ENCODE measurements at regions not wholly inside any gene's neighbourhood (a gene's known extent, or its start where the extent isn't known, plus 50 kb on each side); places are given as distances from the start of the nearest gene placed in this dataset.

- no peaks in the 10 kb centered on the region for H3K36me3 ChIP-seq (ENCODE audit: control insufficient read depth in 2 of 2, insufficient read depth in 2 of 2, low read length in 1 of 2)
- H3K4me1 ChIP-seq (ENCODE audit: control insufficient read depth in 2 of 2, insufficient read depth in 2 of 2, low read length in 1 of 2), result no peaks in the 10 kb centered on the region
- no peaks in the 10 kb centered on the region for H3K9me3 ChIP-seq (ENCODE audit: control insufficient read depth in 2 of 2, insufficient read depth in 1 of 2, low read depth in 1 of 2, low read length in 1 of 2)
- 73 to 75% methylated on average over 3 of the region's 3 CpGs for WGBS, 2 donors
- H3K4me3 ChIP-seq (ENCODE audit: low read depth in 1 of 2, low read length in 2 of 2), result no peak overlapping the region
- H3K27ac ChIP-seq (ENCODE audit: low read depth in 2 of 2, low read length in 1 of 2), result no peak overlapping the region
- H3K27me3 ChIP-seq (ENCODE audit: control insufficient read depth in 1 of 2, insufficient read depth in 2 of 2, low read length in 2 of 2), result no peaks in the 10 kb centered on the region
These were observed 792.3 kb upstream of the NOVA1 start for GRCh38 chr14:27390155-27390554.

GRCh38 chr14:27391331-27391730 lies 793.5 kb upstream of the NOVA1 start:
- WGBS, 2 donors, result 78 to 84% methylated on average over 4 of the region's 4 CpGs
- Histone ChIP-seq H3K4me1 (ENCODE audit: control insufficient read depth in 2 of 2, insufficient read depth in 2 of 2, low read length in 1 of 2) (no peaks in the 10 kb centered on the region), H3K4me3 (ENCODE audit: low read depth in 1 of 2, low read length in 2 of 2) (no peak overlapping the region), H3K27ac (ENCODE audit: low read depth in 2 of 2, low read length in 1 of 2) (no peak overlapping the region), H3K9me3 (ENCODE audit: control insufficient read depth in 2 of 2, insufficient read depth in 1 of 2, low read depth in 1 of 2, low read length in 1 of 2) (no peaks in the 10 kb centered on the region), H3K27me3 (ENCODE audit: control insufficient read depth in 1 of 2, insufficient read depth in 2 of 2, low read length in 2 of 2) (no peaks in the 10 kb centered on the region), H3K36me3 (ENCODE audit: control insufficient read depth in 2 of 2, insufficient read depth in 2 of 2, low read length in 1 of 2) (no peaks in the 10 kb centered on the region)

GRCh38 chr14:27392153-27392552 lies 794.3 kb upstream of the NOVA1 start:
- Histone ChIP-seq H3K4me3 (ENCODE audit: low read depth in 1 of 2, low read length in 2 of 2) (no peak overlapping the region), H3K36me3 (ENCODE audit: control insufficient read depth in 2 of 2, insufficient read depth in 2 of 2, low read length in 1 of 2) (no peaks in the 10 kb centered on the region), H3K27me3 (ENCODE audit: control insufficient read depth in 1 of 2, insufficient read depth in 2 of 2, low read length in 2 of 2) (no peaks in the 10 kb centered on the region), H3K4me1 (ENCODE audit: control insufficient read depth in 2 of 2, insufficient read depth in 2 of 2, low read length in 1 of 2) (no peaks in the 10 kb centered on the region), H3K9me3 (ENCODE audit: control insufficient read depth in 2 of 2, insufficient read depth in 1 of 2, low read depth in 1 of 2, low read length in 1 of 2) (no peaks in the 10 kb centered on the region), H3K27ac (ENCODE audit: low read depth in 2 of 2, low read length in 1 of 2) (no peak overlapping the region)
- 80 to 81% methylated on average over 1 of the region's 1 CpG for whole genome bisulfite sequencing, 2 donors

- Histone ChIP-seq H3K9me3 (ENCODE audit: control insufficient read depth in 2 of 2, insufficient read depth in 1 of 2, low read depth in 1 of 2, low read length in 1 of 2) (no peaks in the 10 kb centered on the region), H3K27me3 (ENCODE audit: control insufficient read depth in 1 of 2, insufficient read depth in 2 of 2, low read length in 2 of 2) (no peaks in the 10 kb centered on the region), H3K4me1 (ENCODE audit: control insufficient read depth in 2 of 2, insufficient read depth in 2 of 2, low read length in 1 of 2) (no peaks in the 10 kb centered on the region), H3K27ac (ENCODE audit: low read depth in 2 of 2, low read length in 1 of 2) (no peak overlapping the region), H3K4me3 (ENCODE audit: low read depth in 1 of 2, low read length in 2 of 2) (no peak overlapping the region), H3K36me3 (ENCODE audit: control insufficient read depth in 2 of 2, insufficient read depth in 2 of 2, low read length in 1 of 2) (no peaks in the 10 kb centered on the region)
- 48 to 51% methylated on average over 2 of the region's 2 CpGs for WGBS, 2 donors
These were observed 812.1 kb upstream of the NOVA1 start for GRCh38 chr14:27409944-27410343.

GRCh38 chr14:27410981-27411380 lies 813.1 kb upstream of the NOVA1 start:
- Histone ChIP-seq H3K9me3 (ENCODE audit: control insufficient read depth in 2 of 2, insufficient read depth in 1 of 2, low read depth in 1 of 2, low read length in 1 of 2) (no peaks in the 10 kb centered on the region), H3K27me3 (ENCODE audit: control insufficient read depth in 1 of 2, insufficient read depth in 2 of 2, low read length in 2 of 2) (no peaks in the 10 kb centered on the region), H3K4me3 (ENCODE audit: low read depth in 1 of 2, low read length in 2 of 2) (no peak overlapping the region), H3K4me1 (ENCODE audit: control insufficient read depth in 2 of 2, insufficient read depth in 2 of 2, low read length in 1 of 2) (no peaks in the 10 kb centered on the region), H3K27ac (ENCODE audit: low read depth in 2 of 2, low read length in 1 of 2) (no peak overlapping the region), H3K36me3 (ENCODE audit: control insufficient read depth in 2 of 2, insufficient read depth in 2 of 2, low read length in 1 of 2) (no peaks in the 10 kb centered on the region)
- WGBS, 2 donors, result 23 to 37% methylated on average over 1 of the region's 1 CpG

- no peak overlapping the region for H3K4me3 ChIP-seq (ENCODE audit: low read depth in 1 of 2, low read length in 2 of 2)
- H3K4me1 ChIP-seq (ENCODE audit: control insufficient read depth in 2 of 2, insufficient read depth in 2 of 2, low read length in 1 of 2), result no peaks in the 10 kb centered on the region
- no peak overlapping the region for H3K27ac ChIP-seq (ENCODE audit: low read depth in 2 of 2, low read length in 1 of 2)
- 93 to 94% methylated on average over 4 of the region's 4 CpGs for whole genome bisulfite sequencing, 2 donors
- peaks cover 0 to 3% of the 10 kb centered on the region in 2 donors for H3K9me3 ChIP-seq (ENCODE audit: control insufficient read depth in 2 of 2, insufficient read depth in 1 of 2, low read depth in 1 of 2, low read length in 1 of 2)
- H3K36me3 ChIP-seq (ENCODE audit: control insufficient read depth in 2 of 2, insufficient read depth in 2 of 2, low read length in 1 of 2), result no peaks in the 10 kb centered on the region
- H3K27me3 ChIP-seq (ENCODE audit: control insufficient read depth in 1 of 2, insufficient read depth in 2 of 2, low read length in 2 of 2), result no peaks in the 10 kb centered on the region
These were observed 830.0 kb upstream of the NOVA1 start for GRCh38 chr14:27427796-27428195.

- Histone ChIP-seq H3K27me3 (ENCODE audit: control insufficient read depth in 1 of 2, insufficient read depth in 2 of 2, low read length in 2 of 2) (no peaks in the 10 kb centered on the region), H3K4me3 (ENCODE audit: low read depth in 1 of 2, low read length in 2 of 2) (no peak overlapping the region), H3K9me3 (ENCODE audit: control insufficient read depth in 2 of 2, insufficient read depth in 1 of 2, low read depth in 1 of 2, low read length in 1 of 2) (no peaks in the 10 kb centered on the region), H3K36me3 (ENCODE audit: control insufficient read depth in 2 of 2, insufficient read depth in 2 of 2, low read length in 1 of 2) (no peaks in the 10 kb centered on the region), H3K4me1 (ENCODE audit: control insufficient read depth in 2 of 2, insufficient read depth in 2 of 2, low read length in 1 of 2) (no peaks in the 10 kb centered on the region), H3K27ac (ENCODE audit: low read depth in 2 of 2, low read length in 1 of 2) (no peak overlapping the region)
- 54 to 68% methylated on average over 3 of the region's 3 CpGs for WGBS, 2 donors
These were observed 838.3 kb upstream of the NOVA1 start for GRCh38 chr14:27435923-27436670.

- no peak overlapping the region for H3K4me3 ChIP-seq (ENCODE audit: low read depth in 1 of 2, low read length in 2 of 2)
- H3K36me3 ChIP-seq (ENCODE audit: control insufficient read depth in 2 of 2, insufficient read depth in 2 of 2, low read length in 1 of 2), result no peaks in the 10 kb centered on the region
- no peaks in the 10 kb centered on the region for H3K4me1 ChIP-seq (ENCODE audit: control insufficient read depth in 2 of 2, insufficient read depth in 2 of 2, low read length in 1 of 2)
- no peaks in the 10 kb centered on the region for H3K27me3 ChIP-seq (ENCODE audit: control insufficient read depth in 1 of 2, insufficient read depth in 2 of 2, low read length in 2 of 2)
- H3K9me3 ChIP-seq (ENCODE audit: control insufficient read depth in 2 of 2, insufficient read depth in 1 of 2, low read depth in 1 of 2, low read length in 1 of 2), result no peaks in the 10 kb centered on the region
- H3K27ac ChIP-seq (ENCODE audit: low read depth in 2 of 2, low read length in 1 of 2), result no peak overlapping the region
These were observed 886.8 kb upstream of the NOVA1 start for GRCh38 chr14:27484633-27485032.

- no peaks in the 10 kb centered on the region for H3K36me3 ChIP-seq (ENCODE audit: control insufficient read depth in 2 of 2, insufficient read depth in 2 of 2, low read length in 1 of 2)
- H3K4me1 ChIP-seq (ENCODE audit: control insufficient read depth in 2 of 2, insufficient read depth in 2 of 2, low read length in 1 of 2), result no peaks in the 10 kb centered on the region
- H3K27me3 ChIP-seq (ENCODE audit: control insufficient read depth in 1 of 2, insufficient read depth in 2 of 2, low read length in 2 of 2), result no peaks in the 10 kb centered on the region
- H3K4me3 ChIP-seq (ENCODE audit: low read depth in 1 of 2, low read length in 2 of 2), result no peak overlapping the region
- H3K27ac ChIP-seq (ENCODE audit: low read depth in 2 of 2, low read length in 1 of 2), result no peak overlapping the region
- H3K9me3 ChIP-seq (ENCODE audit: control insufficient read depth in 2 of 2, insufficient read depth in 1 of 2, low read depth in 1 of 2, low read length in 1 of 2), result no peaks in the 10 kb centered on the region
These were observed 887.4 kb upstream of the NOVA1 start for GRCh38 chr14:27485193-27485592.

- Histone ChIP-seq H3K27ac (ENCODE audit: low read depth in 2 of 2, low read length in 1 of 2) (no peak overlapping the region), H3K27me3 (ENCODE audit: control insufficient read depth in 1 of 2, insufficient read depth in 2 of 2, low read length in 2 of 2) (no peaks in the 10 kb centered on the region), H3K9me3 (ENCODE audit: control insufficient read depth in 2 of 2, insufficient read depth in 1 of 2, low read depth in 1 of 2, low read length in 1 of 2) (peaks cover 6 to 7% of the 10 kb centered on the region in 2 donors), H3K36me3 (ENCODE audit: control insufficient read depth in 2 of 2, insufficient read depth in 2 of 2, low read length in 1 of 2) (no peaks in the 10 kb centered on the region), H3K4me3 (ENCODE audit: low read depth in 1 of 2, low read length in 2 of 2) (no peak overlapping the region), H3K4me1 (ENCODE audit: control insufficient read depth in 2 of 2, insufficient read depth in 2 of 2, low read length in 1 of 2) (no peaks in the 10 kb centered on the region)
- 70 to 71% methylated on average over 1 of the region's 1 CpG for WGBS, 2 donors
These were observed 908.4 kb upstream of the NOVA1 start for GRCh38 chr14:27506272-27506671.

All from esophagus (tissue), 2 donors.